HG03135 (cell line): ENCODE measurements at regions not wholly inside any gene's neighbourhood (a gene's known extent, or its start where the extent isn't known, plus 50 kb on each side); places are given as distances from the start of the nearest gene placed in this dataset.

Source experiments
- ATAC-seq: cut with Tn5 transposase; IDR thresholded peaks from one replicate; pipeline ENCODE4 v1.9.1; 2021; ENCODE audit warnings: mild to moderate bottlenecking, moderate library complexity; ENCODE audit not compliant: unreplicated experiment

DNA sequence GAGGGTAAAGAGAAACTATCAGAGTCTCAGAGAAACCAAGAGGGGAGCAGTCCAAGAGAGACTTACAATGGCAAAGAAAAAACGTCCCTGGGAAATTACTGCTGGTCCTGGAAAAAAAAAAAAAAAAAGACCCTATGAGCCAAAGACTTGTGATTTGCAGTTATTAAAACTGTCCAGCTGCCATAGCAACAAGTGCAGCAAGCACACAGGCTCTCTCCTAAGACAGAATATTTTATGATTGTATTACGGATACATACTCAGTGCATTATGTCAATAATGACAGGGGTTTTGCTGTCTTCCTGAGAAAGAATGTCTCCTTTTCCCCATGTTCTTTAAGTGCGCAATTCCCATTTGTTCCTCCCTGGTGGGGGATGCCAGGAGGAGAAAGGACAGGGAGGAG lies 178.5 kb downstream of the GPAM start:
- ATAC-seq = no peak

- ATAC-seq = no peak
These were observed 177.2 kb downstream of the GPAM start for GRCh38 chr10:112006407-112006806.

DNA sequence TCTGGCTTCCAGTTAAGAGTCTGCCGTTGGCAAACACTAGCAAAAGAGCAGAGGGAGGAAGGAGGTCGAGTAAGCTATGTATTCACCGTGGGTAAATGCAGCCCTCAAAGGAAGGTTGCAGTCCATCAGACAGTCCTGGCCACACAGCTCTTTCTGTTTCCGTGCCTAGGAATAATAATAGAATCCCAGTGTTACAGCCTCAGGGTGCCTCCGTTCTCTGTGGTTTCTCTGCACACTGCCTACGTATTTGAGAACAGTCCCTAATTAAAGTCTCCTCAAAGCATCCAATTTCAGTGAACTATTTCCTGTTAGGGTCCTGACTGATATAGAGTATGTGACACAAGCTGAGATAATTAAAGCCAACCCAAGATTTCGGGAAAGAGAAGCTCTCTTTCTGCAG lies 176.7 kb downstream of the GPAM start:
- ATAC-seq = no peak

GRCh38 chr10:112022196-112022595 lies 161.4 kb downstream of the GPAM start:
- ATAC-seq = no peak

- no peak for ATAC-seq
These were observed 159.5 kb downstream of the GPAM start for GRCh38 chr10:112024079-112024478.

- ATAC-seq = no peak
These were observed 158.3 kb downstream of the GPAM start for GRCh38 chr10:112025228-112025627.

DNA sequence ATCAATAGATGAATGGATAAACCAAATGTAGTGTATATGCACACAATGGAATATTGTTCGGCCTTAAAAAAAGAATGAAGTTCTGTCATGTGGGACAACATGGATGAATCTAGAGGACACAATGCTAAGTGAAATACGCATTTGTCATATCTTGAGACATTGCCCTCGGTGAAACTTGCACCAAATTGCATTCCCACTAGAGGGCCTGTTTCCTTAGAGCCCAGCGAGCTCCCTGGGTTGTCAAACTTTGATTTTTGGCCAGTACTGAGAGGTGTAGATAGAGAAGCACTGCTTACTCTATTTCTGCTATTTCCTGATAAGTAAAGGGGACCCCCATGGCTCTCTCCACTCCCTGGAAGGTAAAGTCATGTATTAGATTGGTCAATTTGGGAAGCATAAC lies 157.1 kb downstream of the GPAM start:
- ATAC-seq = no peak

DNA sequence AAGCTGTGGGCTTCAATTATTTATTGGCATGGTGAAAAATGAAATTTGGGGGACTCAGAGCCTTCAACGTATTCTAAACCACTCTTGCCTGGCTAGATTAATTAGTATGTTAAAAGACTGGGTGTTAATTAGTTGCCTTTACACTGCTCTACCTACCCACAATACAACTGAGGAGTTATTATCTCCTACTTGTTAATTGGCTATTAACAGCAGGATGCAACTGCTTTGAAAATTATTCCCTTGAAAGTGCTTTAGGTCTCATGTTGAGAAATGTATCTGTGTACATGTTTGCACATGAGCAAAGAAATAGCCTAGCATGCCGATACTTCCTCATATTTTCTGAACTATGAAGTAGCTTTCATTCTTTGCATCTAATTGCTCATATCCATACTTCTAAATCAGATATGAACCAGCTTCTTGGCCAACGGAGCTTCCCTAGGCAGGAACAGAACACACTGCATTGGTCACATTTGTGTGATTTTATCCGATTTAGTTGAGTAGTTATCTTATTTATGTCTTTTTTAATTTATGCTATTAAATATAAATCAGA lies 155.8 kb downstream of the GPAM start:
- ATAC-seq = no peak

GRCh38 chr10:112030431-112030830 lies 153.1 kb downstream of the GPAM start:
- ATAC-seq = no peak

DNA sequence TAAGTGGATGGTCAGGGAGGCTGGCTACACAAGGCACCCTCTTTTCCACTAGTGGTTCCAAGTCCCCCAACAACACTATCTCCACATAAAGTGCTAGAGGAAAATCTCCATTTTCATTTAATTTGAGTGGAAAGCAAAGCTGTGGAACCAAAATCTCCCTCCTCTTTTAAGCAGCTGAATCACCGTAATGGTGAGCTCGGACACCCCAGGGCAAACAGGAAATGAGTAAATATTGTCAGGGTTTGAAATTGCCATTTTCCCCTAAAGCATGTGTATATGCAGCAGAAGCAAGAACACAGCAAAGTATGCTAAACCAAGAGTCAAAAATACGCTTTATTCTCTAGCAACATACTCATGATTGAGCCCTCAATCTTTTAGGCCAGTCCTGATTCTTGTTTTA lies 143.7 kb downstream of the GPAM start:
- no peak for ATAC-seq

- no peak for ATAC-seq
These were observed 142.9 kb downstream of the GPAM start for GRCh38 chr10:112040696-112041095.

DNA sequence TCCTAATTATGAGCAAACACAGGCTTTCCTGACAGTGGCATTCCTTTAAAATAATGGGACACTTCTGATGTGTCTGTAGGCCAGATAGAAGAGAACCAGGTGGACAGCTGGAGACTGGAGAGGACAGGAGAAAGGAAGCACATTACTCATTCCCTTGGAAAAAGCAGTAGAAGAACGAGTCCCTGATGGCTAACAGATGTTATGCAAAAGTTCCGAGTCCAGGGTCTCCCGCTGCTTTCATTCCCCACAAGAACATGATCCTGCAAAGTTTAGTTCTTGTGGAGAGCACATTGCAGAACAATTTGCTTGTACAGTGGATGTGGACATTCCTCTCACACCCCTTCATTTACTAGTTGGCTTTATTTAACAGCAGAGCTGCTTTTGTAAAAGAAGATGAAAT lies 137.6 kb downstream of the GPAM start:
- no peak for ATAC-seq

- no peak for ATAC-seq
These were observed 135.9 kb downstream of the GPAM start for GRCh38 chr10:112047674-112048073.

DNA sequence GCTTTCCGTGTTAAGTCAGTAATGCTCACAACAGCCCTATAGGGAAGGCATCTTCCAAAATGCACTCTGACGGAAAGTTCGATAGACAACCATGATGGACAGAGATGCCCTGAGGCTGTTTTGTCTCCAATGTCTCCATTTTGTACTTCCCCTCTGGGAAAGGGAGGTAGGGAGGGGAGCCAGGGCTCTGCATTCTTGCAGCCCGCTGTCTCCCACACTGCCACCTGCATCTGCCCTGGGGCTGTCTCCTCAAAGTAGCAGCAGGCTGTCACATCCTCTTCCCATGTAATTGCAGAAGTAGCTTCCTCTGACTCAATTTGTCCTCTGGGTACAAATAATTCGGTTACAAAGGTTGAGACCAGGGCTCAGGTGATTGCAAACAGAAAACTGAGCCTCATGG lies 131.4 kb downstream of the GPAM start:
- ATAC-seq = no peak

DNA sequence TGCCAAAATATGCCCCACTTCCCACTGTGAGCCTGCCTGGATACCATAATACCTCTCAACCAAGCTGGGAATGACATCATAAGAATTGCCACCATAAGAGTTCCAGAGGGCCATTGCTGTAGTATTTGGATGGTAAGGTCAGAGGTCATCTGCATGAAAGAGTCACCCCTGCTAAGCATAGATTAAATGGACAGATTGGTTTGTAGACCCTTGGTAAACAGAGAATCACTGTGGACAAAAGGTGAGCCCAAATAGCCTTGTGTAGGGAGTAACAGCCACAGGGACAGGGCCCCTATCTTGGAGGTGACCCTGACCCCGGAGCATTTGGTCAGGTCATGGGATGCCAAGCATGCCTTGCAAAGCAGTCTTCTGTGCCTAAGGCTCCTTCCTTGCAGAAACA lies 129.7 kb downstream of the GPAM start:
- ATAC-seq = no peak

GRCh38 chr10:112054516-112054915 lies 129.0 kb downstream of the GPAM start:
- no peak for ATAC-seq

GRCh38 chr10:112057072-112057471 lies 126.5 kb downstream of the GPAM start:
- ATAC-seq = no peak

DNA sequence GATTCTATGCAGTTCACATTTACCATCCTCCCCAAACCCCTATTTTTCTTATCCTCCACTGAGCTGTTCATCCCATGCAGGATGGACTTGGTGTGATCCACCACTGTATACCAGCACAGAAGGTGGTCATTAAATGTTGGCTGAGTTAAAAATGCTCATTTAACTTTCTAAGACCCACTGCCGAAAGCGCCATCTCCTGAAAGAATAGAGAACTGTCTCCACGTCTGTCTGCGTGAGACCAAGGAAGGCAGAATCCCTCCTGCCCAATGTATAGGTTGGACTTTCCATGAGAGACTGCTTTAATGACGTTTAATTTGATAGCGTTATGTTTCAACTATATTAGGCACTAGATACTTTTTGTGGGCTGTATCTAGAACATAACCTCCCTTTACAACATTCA lies 124.3 kb downstream of the GPAM start:
- ATAC-seq = no peak

GRCh38 chr10:112071596-112072133 lies 111.9 kb downstream of the GPAM start:
- no peak for ATAC-seq

- no peak for ATAC-seq
These were observed 105.6 kb downstream of the GPAM start for GRCh38 chr10:112078003-112078402.

GRCh38 chr10:112080231-112080630 lies 103.3 kb downstream of the GPAM start:
- no peak for ATAC-seq

DNA sequence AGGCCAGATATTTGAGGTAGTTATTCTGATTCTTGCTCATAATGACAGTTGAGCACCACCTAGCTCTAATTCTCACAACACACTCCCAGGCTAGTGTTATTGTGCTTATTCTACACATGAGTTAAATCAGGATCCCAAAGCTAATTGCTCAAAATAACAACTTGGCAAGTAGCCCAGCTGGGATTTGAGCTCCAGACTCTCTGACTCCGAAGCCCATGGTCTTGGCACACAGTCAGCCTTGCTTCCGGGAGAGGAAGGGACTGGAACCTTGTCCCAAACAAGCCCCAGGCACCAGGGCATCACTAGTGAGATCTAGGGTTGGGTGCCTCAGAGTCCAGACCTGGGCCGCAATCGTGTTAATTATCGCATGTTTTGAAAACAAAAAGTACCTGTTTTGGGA lies 101.4 kb downstream of the GPAM start:
- no peak for ATAC-seq

- ATAC-seq = no peak
These were observed 100.1 kb downstream of the GPAM start for GRCh38 chr10:112083472-112083871.
